ENCODE measurements at regions not wholly inside any gene's neighbourhood (a gene's known extent, or its start where the extent isn't known, plus 50 kb on each side); places are given as distances from the start of the nearest gene placed in this dataset.

GRCh38 chr6:12653486-12653885 lies 63.1 kb upstream of the PHACTR1 start:
- no peaks in the 10 kb centered on the region for H3K9me3 ChIP-seq
- no peak for TF ChIP-seq CTCF (IDR thresholded peaks at IDR 0.05)
- no peaks in the 10 kb centered on the region for H3K4me1 ChIP-seq (ENCODE audit: low read depth)
- no peak overlapping the region for H3K4me3 ChIP-seq
- intact Hi-C loops (cut with DNase I, micrococcal nuclease) = no loop called here
- ATAC-seq (no peak), DNase-seq (no peak)
- H3K36me3 ChIP-seq (ENCODE audit: low read depth) = no peaks in the 10 kb centered on the region

- intact Hi-C loops (cut with DNase I, micrococcal nuclease) = no loop called here
- no peaks in the 10 kb centered on the region for H3K9me3 ChIP-seq
Measured at GRCh38 chr6:12654107-12654506, 62.5 kb upstream of the PHACTR1 start.

GRCh38 chr6:12654514-12654913 lies 62.1 kb upstream of the PHACTR1 start:
- intact Hi-C loops (cut with DNase I, micrococcal nuclease) = no loop called here
- no peak for TF ChIP-seq CTCF (IDR thresholded peaks at IDR 0.05)

More at GRCh38 chr6:12654107-12654506, 62.5 kb upstream of the PHACTR1 start:
- TF ChIP-seq CTCF (IDR thresholded peaks at IDR 0.05) = no peak
- DNase-seq = no peak
- no peaks in the 10 kb centered on the region for H3K4me1 ChIP-seq (ENCODE audit: low read depth)
- ATAC-seq = no peak
- H3K4me3 ChIP-seq = no peak overlapping the region
- no peaks in the 10 kb centered on the region for H3K36me3 ChIP-seq (ENCODE audit: low read depth)

GRCh38 chr6:12656906-12657305 lies 59.7 kb upstream of the PHACTR1 start:
- Histone ChIP-seq H3K4me3 (no peak overlapping the region), H3K4me1 (ENCODE audit: low read depth) (no peaks in the 10 kb centered on the region), H3K9me3 (no peaks in the 10 kb centered on the region), H3K36me3 (ENCODE audit: low read depth) (no peaks in the 10 kb centered on the region)
- TF ChIP-seq CTCF (IDR thresholded peaks at IDR 0.05) = no peak
- DNase-seq (no peak), ATAC-seq (no peak)
- intact Hi-C loops (cut with DNase I, micrococcal nuclease) = no loop called here

More at GRCh38 chr6:12654514-12654913, 62.1 kb upstream of the PHACTR1 start:
- DNase-seq (no peak), ATAC-seq (no peak)
- Histone ChIP-seq H3K4me1 (ENCODE audit: low read depth) (no peaks in the 10 kb centered on the region), H3K36me3 (ENCODE audit: low read depth) (no peaks in the 10 kb centered on the region), H3K4me3 (no peak overlapping the region), H3K9me3 (no peaks in the 10 kb centered on the region)

GRCh38 chr6:12657884-12658283 lies 58.7 kb upstream of the PHACTR1 start:
- H3K9me3 ChIP-seq = no peaks in the 10 kb centered on the region
- ATAC-seq (no peak), DNase-seq (no peak)
- no peak overlapping the region for H3K4me3 ChIP-seq
- TF ChIP-seq CTCF (IDR thresholded peaks at IDR 0.05) = no peak
- no peaks in the 10 kb centered on the region for H3K4me1 ChIP-seq (ENCODE audit: low read depth)
- no peaks in the 10 kb centered on the region for H3K36me3 ChIP-seq (ENCODE audit: low read depth)
- intact Hi-C loops (cut with DNase I, micrococcal nuclease) = no loop called here

GRCh38 chr6:12661432-12662089 lies 55.0 kb upstream of the PHACTR1 start:
- intact Hi-C loops (cut with DNase I, micrococcal nuclease) = no loop called here
- Histone ChIP-seq H3K4me3 (no peak overlapping the region), H3K4me1 (ENCODE audit: low read depth) (no peaks in the 10 kb centered on the region), H3K9me3 (no peaks in the 10 kb centered on the region), H3K36me3 (ENCODE audit: low read depth) (no peaks in the 10 kb centered on the region)
- ATAC-seq (no peak), DNase-seq (no peak)
- TF ChIP-seq CTCF (IDR thresholded peaks at IDR 0.05) = no peak
